GM12878 (cell line): ENCODE measurements at regions not wholly inside any gene's neighbourhood (a gene's known extent, or its start where the extent isn't known, plus 50 kb on each side); places are given as distances from the start of the nearest gene placed in this dataset.

ENCODE experiments used
- CTCF ChIP-seq, 3 experiments: IDR thresholded peaks in 2 of 3; conservative IDR thresholded peaks in 1 of 3; 2 replicates each; pipeline ENCODE4 v1.5.1; 2011; ENCODE audit warnings: low read depth in 3 of 3, low read length in 3 of 3, mild to moderate bottlenecking in 3 of 3, control low read depth in 2 of 3, moderate library complexity in 2 of 3, inconsistent platforms in 1 of 3, mixed read lengths in 1 of 3; ENCODE audit not compliant: control insufficient read depth in 2 of 3, insufficient read depth in 1 of 3; ENCODE audit errors: extremely low read depth in 1 of 3
- EZH2 ChIP-seq: IDR thresholded peaks from 2 replicates; pipeline ENCODE4 v1.6.1; 2012; ENCODE audit warnings: low read depth, mild to moderate bottlenecking, control low read depth, inconsistent platforms, low read length, borderline replicate concordance; ENCODE audit not compliant: control insufficient read depth
- JUNB ChIP-seq: IDR thresholded peaks from 2 replicates; pipeline ENCODE4 v1.6.1; 2016; ENCODE audit warnings: antibody characterized with exemption, mild to moderate bottlenecking
- JUND ChIP-seq: IDR thresholded peaks from 2 replicates; pipeline ENCODE4 v1.6.1; 2012; ENCODE audit warnings: low read depth, mild to moderate bottlenecking, low read length, improper control_type of control experiment, moderate library complexity
- RCOR1 ChIP-seq: conservative IDR thresholded peaks from 2 replicates; pipeline ENCODE4 v1.6.1; 2012; ENCODE audit warnings: low read depth, low read length, improper control_type of control experiment
- SMC3 ChIP-seq: IDR thresholded peaks from 2 replicates; pipeline ENCODE4 v1.6.1; 2011; ENCODE audit warnings: low read length, improper control_type of control experiment, borderline replicate concordance

- TF ChIP-seq CTCF (IDR thresholded peaks at IDR 0.05 in 2 of 3, conservative IDR thresholded peaks at IDR 0.05 in 1 of 3; ENCODE audit: control insufficient read depth in 2 of 3, extremely low read depth in 1 of 3, insufficient read depth in 1 of 3, low read depth in 3 of 3, low read length in 3 of 3) (no peak), SMC3 (no peak), JUNB (no peak), EZH2 (no peak), JUND (no peak), RCOR1 (no peak)
These were observed 140.6 kb upstream of the GSE1 start for GRCh38 chr16:85472514-85472913.
